SKM-1 treated with dmso at 0.1 percent for 144 hours (cell line): ENCODE measurements at regions not wholly inside any gene's neighbourhood (a gene's known extent, or its start where the extent isn't known, plus 50 kb on each side); places are given as distances from the start of the nearest gene placed in this dataset.
"Not testable (repeated sequence)": the region's sequence is repeated elsewhere in the genome, so short reads cannot be mapped to it uniquely, and the experiment has no call there.

Experiments
- DNase-seq: peaks from one replicate; lab custom pipeline; 2025; ENCODE audit not compliant: unreplicated experiment; lab: John Stamatoyannopoulos, UW

DNA sequence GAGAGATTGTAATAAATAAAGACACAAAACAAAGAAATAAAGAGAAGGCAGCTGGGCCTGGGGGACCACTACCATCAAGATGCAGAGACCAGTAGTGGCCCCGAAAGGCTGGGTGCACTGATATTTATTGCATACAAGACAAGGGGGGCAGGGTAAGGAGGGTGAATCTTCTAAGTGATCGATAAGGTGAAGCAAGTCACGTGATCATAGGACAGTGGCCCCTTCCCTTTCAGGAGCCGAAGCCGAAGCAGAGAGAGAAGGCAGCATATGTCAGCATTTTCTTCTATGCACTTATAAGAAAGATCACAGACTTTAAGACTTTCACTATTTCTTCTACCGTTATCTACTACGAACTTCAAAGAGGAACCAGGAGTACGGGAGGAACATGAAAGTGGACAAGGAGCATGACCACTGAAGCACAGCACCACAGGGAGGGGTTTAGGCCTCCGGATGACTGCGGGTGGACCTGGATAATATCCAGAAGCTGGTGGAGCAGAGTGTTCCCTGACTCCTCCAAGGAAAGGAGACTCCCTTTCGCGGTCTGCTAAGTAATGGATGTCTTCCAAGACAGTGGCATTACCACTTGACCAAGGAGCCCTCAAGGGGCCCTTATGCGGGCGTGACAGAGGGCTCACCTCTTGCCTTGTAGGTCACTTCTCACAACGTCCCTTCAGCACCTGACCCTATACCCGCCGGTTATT, 126.4 kb downstream of the RBM46 start:
- DNase-seq = not testable (repeated sequence)

DNA sequence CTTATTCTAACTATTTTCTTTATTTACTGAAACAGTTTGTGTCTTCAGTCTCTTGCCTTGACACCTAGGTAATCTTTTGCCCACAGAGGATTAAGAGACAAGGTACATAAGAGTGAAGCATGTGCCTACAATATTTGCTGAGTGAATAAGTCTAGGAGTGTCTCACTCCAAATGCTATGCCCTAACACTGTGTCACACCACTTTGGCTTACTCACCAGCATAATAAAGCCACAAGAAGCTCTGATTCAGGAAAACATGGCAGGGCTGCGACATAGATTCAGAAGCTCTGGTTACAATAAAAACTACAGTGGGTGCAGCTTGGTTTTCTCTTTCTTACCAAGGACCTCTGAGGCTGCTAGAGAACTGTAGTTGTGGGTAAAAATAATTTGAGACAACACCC, 127.1 kb downstream of the RBM46 start:
- no peak for DNase-seq

DNA sequence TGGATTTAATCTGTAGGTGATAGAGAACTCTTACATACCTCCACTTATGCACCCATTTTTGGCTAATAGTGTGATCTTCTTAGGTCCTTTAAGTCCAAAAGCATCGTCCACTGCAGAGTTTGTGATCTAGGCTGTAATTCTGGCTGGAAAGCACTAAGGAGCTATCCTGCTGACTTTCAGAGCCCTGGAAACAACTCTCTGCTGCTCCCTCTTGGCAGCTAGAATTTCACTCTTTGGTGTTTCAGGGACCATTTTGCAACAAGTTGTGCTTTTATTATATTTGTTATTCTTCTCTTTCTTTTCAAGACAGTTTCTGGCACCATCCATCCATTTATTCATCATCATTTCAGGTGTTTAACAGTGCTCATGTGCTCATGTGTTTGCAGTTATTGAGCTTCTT, 130.0 kb downstream of the RBM46 start:
- DNase-seq = no peak

GRCh38 chr4:154911608-154912098, 130.6 kb downstream of the RBM46 start:
- DNase-seq = no peak

- no peak for DNase-seq
Observed at GRCh38 chr4:154916068-154916467, 135.0 kb downstream of the RBM46 start.

DNA sequence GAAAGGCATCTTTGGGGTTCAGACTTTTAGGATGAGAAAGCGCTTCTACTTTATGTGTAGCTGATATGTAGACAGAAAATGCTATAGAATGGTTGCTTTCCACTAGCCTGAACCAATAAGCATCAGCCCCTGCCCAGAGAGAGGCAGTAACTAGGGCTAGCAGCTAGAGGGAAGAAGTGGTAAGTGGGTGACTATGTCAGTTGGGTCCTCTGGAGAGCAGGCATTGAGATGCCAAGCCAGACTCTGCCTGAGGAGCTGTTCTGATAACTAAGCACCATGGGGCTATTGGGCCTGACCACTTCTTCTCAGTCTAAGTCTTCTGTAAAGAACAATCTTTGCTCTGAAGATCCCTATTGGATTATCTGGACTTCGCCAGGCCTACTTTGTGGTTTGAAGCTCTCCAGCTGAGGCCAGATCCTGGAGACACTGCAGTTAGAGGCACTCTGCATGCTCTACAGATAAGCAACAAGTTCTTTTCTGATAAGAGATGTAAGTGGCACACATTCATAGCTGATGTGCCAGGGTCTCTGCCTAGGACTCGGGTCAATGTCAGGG, 146.1 kb downstream of the RBM46 start:
- DNase-seq = no peak

DNA sequence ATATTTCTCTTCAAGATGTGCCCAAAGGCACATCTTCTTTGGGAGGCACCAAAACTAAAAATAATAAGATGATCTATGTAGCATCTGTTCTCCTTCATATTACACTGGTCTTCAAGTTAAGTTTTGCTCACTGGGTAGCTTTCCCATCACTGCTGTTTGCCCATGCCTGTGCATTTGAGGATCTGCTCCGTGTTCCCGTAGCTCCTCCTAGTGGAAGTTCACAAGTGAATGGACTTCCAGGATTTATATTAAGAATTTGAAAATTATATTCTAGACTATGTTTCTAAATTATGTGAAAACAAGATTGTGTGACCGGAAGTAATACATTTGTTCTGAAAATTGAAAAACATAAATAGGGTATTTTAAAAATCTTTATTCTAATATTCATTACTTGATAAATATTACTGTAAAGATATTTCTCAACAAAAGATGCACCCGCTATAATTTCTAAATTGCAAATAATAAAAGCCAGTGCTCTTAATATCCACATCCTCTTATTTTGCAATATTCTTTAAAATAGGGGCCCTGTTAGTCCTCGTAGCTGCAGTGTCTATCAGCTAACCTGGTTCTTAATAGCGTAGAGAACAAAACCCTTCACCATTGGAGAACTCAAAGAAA, 147.7 kb downstream of the RBM46 start:
- no peak for DNase-seq

DNA sequence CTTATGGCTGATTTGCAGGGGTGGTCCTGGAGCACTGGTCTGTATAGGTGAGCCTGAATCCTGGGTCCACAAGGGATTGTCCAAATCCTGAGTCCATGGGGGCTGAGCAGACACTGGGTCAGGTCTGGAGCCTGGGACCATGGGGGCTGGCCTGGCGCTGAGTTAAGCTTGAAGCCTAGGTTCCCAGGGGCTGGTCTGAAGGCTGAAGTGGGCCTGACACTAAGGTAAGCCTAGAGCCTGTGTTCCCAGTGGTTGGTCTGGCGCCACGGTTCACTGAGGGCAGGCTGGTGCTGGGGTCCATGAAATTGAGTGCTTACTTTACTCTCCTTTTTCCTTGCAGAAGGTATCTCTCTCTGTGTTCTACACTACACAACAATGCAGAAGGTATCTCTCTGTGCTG, 155.8 kb downstream of the RBM46 start:
- DNase-seq = no peak

GRCh38 chr4:154939851-154940250, 158.8 kb downstream of the RBM46 start:
- DNase-seq = peak; percentile 1

DNA sequence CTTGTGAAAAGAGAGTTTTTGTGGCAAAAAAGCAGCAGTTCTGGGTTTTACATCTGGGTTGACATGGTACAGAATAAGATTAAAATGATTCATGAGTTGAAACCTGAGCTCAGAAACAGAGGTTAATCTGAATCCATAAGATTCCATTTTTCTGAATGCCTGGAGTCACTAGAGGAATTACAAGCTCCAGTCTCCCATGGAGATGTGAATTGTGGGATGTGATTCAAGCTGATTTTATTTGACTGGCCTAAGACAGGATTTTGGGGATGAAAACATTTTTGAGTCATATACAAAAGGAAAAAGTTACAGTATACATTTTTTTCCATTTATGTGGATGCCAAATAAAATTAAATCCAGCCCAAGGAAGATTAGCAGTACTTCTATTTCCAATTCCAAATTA, 161.1 kb downstream of the RBM46 start:
- no peak for DNase-seq

DNA sequence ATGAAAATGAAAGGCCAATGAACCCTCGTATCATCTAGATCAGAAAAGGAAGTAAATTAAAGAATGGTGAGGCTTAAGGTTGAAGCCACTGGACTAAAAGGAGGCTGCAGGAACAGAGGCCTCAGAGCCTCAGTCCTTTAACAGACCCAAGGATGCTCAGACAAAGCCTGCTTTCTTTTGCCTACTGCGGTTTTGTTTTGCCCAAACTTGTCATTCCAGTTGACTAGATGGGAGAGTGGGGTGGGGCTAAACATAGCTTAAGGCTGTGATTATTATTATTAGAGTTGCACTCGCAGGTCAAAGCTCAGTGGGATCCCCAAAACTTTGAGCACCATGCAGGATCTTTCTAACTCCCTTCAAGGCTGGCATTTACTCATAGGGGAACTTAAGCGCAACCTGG, 163.9 kb downstream of the RBM46 start:
- no peak for DNase-seq

GRCh38 chr4:154946113-154946512, 165.0 kb downstream of the RBM46 start:
- peak; percentile 23 for DNase-seq

GRCh38 chr4:154953691-154954090, 172.6 kb downstream of the RBM46 start:
- no peak for DNase-seq

- DNase-seq = no peak
Observed at GRCh38 chr4:154954117-154954516, 173.0 kb downstream of the RBM46 start.

DNA sequence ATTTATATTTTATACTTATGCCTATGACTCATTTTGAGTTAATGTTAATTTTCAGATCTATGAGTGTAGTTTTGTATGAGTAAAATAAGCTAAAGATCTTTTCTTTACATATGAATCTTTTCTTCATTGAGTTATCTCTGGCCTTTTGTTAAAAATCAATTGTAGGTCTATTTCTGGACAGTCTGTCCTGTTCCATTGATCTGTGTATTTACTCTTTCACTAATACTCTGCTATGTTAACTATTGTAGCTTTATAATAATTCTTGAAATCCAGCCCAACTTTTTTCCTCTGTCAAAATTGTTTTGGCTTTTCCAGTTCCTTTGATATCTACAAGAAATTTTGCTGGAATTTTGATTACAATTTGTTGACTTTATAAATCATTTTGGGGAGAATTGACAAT, 177.0 kb downstream of the RBM46 start:
- no peak for DNase-seq

GRCh38 chr4:154958621-154959358, 177.7 kb downstream of the RBM46 start:
- no peak for DNase-seq

GRCh38 chr4:154959756-154960155, 178.7 kb downstream of the RBM46 start:
- DNase-seq = no peak

GRCh38 chr4:154960476-154960875, 179.4 kb downstream of the RBM46 start:
- DNase-seq = no peak

DNA sequence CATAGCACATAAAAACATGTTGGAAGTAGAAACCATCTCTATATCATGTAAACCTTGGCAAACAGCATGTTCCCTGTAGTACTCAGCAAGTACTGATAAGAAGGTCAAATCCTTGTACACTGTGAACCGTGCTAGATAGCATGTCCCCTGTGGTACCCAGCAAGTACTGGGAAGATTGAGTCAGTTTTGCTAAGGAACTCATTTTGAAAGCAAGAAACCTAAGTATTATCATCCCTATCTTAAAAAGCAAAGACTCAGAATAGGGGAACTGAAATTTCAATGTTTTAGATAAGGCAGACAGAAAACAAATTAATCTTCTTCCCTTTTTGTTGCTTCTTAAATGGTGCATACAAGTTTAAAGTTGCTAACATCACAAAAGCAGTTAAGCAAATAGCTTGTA, 180.2 kb downstream of the RBM46 start:
- peak; percentile 18 for DNase-seq

- no peak for DNase-seq
Observed at GRCh38 chr4:154973244-154974035, 192.4 kb downstream of the RBM46 start.

DNA sequence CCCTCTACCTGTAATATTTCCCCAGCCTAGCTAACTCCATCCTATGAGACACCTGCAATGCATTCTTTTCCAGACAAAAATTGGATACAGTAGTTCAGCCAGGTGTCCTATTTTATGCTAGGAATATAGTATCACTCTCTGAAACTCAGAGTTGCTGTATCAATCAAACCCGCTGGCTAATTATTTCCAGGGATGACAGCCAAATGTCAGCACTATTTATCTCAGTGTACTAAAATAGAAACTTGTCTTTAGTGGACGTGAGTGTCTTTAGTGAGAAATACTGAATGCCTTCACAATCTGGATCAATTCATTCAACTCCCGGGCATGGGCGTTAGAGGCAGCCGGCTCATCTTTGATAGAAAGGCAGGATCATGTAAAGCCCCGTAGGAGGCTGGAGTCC, 196.2 kb downstream of the RBM46 start:
- DNase-seq = no peak
